Endothelial cell (in vitro differentiated cells): ENCODE measurements at regions not wholly inside any gene's neighbourhood (a gene's known extent, or its start where the extent isn't known, plus 50 kb on each side); places are given as distances from the start of the nearest gene placed in this dataset.
A peak's percentile ranks its signal among the peaks of the same experiment; 100 is the strongest.
"Not testable (repeated sequence)": the region's sequence is repeated elsewhere in the genome, so short reads cannot be mapped to it uniquely, and the experiment has no call there.

Experiments
- DNase-seq: peaks from one replicate; pipeline ENCODE4 v3.0.0; 2021; ENCODE audit warnings: low spot score
- H3K27ac Mint-ChIP-seq: one replicate; pipeline ENCODE4 v1.8.0; 2021; ENCODE audit warnings: mixed read lengths, inconsistent platforms; ENCODE audit not compliant: unreplicated experiment
- H3K27me3 Mint-ChIP-seq: one replicate; pipeline ENCODE4 v1.8.0; 2021; ENCODE audit warnings: mild to moderate bottlenecking, moderate library complexity, mixed read lengths, inconsistent platforms; ENCODE audit not compliant: unreplicated experiment
- H3K36me3 Mint-ChIP-seq: one replicate; pipeline ENCODE4 v1.8.0; 2021; ENCODE audit warnings: mild to moderate bottlenecking, low read depth, mixed read lengths, inconsistent platforms; ENCODE audit not compliant: unreplicated experiment
- H3K4me1 Mint-ChIP-seq: one replicate; pipeline ENCODE4 v1.8.0; 2021; ENCODE audit warnings: mild to moderate bottlenecking, mixed read lengths, inconsistent platforms; ENCODE audit not compliant: unreplicated experiment
- H3K4me3 Mint-ChIP-seq: one replicate; pipeline ENCODE4 v1.8.0; 2021; ENCODE audit warnings: mild to moderate bottlenecking, mixed read lengths, inconsistent platforms; ENCODE audit not compliant: unreplicated experiment
- H3K9me3 Mint-ChIP-seq: one replicate; pipeline ENCODE4 v1.8.0; 2021; ENCODE audit warnings: mixed read lengths, inconsistent platforms; ENCODE audit not compliant: unreplicated experiment
- CTCF ChIP-seq: fragments of 200-600 bp; sonication (generic); IDR thresholded peaks from one replicate; pipeline ENCODE4 v1.5.0; 2021; ENCODE audit warnings: antibody characterized with exemption; ENCODE audit not compliant: unreplicated experiment

GRCh38 chr2:184154438-184154837 lies 443.9 kb upstream of the ZNF804A start:
- Mint-ChIP-seq H3K36me3 (peaks cover 8% of the 10 kb centered on the region), H3K4me1 (no peaks in the 10 kb centered on the region), H3K4me3 (no peak overlapping the region), H3K9me3 (no peaks in the 10 kb centered on the region), H3K27ac (no peak overlapping the region), H3K27me3 (peaks cover under 1% of the 10 kb centered on the region)
- TF ChIP-seq CTCF, result no peak
- no peak for DNase-seq

GRCh38 chr2:184155791-184156190 lies 442.5 kb upstream of the ZNF804A start:
- Mint-ChIP-seq H3K27me3 (peaks cover 2% of the 10 kb centered on the region), H3K4me3 (no peak overlapping the region), H3K4me1 (no peaks in the 10 kb centered on the region), H3K36me3 (no peaks in the 10 kb centered on the region), H3K9me3 (no peaks in the 10 kb centered on the region), H3K27ac (no peak overlapping the region)
- TF ChIP-seq CTCF, result no peak
- DNase-seq, result no peak

- H3K4me1 Mint-ChIP-seq, result no peaks in the 10 kb centered on the region
- TF ChIP-seq CTCF, result no peak
- H3K4me3 Mint-ChIP-seq, result no peak overlapping the region
- no peak for DNase-seq
- H3K27me3 Mint-ChIP-seq, result peaks cover 2% of the 10 kb centered on the region
- no peaks in the 10 kb centered on the region for H3K36me3 Mint-ChIP-seq
- H3K27ac Mint-ChIP-seq, result no peak overlapping the region
- H3K9me3 Mint-ChIP-seq, result no peaks in the 10 kb centered on the region
These were observed 441.2 kb upstream of the ZNF804A start for GRCh38 chr2:184157141-184157540.

- Mint-ChIP-seq H3K27me3 (peaks cover 2% of the 10 kb centered on the region), H3K36me3 (no peaks in the 10 kb centered on the region), H3K27ac (no peak overlapping the region), H3K9me3 (no peaks in the 10 kb centered on the region), H3K4me3 (no peak overlapping the region), H3K4me1 (no peaks in the 10 kb centered on the region)
- TF ChIP-seq CTCF, result peak; percentile 76
- no peak for DNase-seq
These were observed 435.9 kb upstream of the ZNF804A start for GRCh38 chr2:184162426-184162825.

GRCh38 chr2:184168823-184169222 lies 429.5 kb upstream of the ZNF804A start:
- not testable (repeated sequence) for H3K36me3 Mint-ChIP-seq, H3K27ac Mint-ChIP-seq, H3K4me3 Mint-ChIP-seq, H3K27me3 Mint-ChIP-seq, H3K4me1 Mint-ChIP-seq, H3K9me3 Mint-ChIP-seq, DNase-seq

GRCh38 chr2:184169366-184169765 lies 429.0 kb upstream of the ZNF804A start:
- H3K36me3 Mint-ChIP-seq, result no peaks in the 10 kb centered on the region
- no peak for DNase-seq
- TF ChIP-seq CTCF, result no peak
- H3K27me3 Mint-ChIP-seq, result no peaks in the 10 kb centered on the region
- H3K27ac Mint-ChIP-seq, result no peak overlapping the region
- no peaks in the 10 kb centered on the region for H3K9me3 Mint-ChIP-seq
- H3K4me1 Mint-ChIP-seq, result peaks cover 3% of the 10 kb centered on the region
- no peak overlapping the region for H3K4me3 Mint-ChIP-seq
